Neural cell (in vitro differentiated cells): ENCODE measurements at regions not wholly inside any gene's neighbourhood (a gene's known extent, or its start where the extent isn't known, plus 50 kb on each side); places are given as distances from the start of the nearest gene placed in this dataset.

Experiments used
- H2AFZ ChIP-seq: fragments of 200-600, 300-800 bp; sonication (generic), shearing (Covaris generic); 2 replicates; pipeline ENCODE4 v1.6.0; 2014; ENCODE audit warnings: low read depth, mild to moderate bottlenecking, antibody characterized with exemption, low read length, moderate library complexity
- H3F3A ChIP-seq: fragments of 200-600 bp; shearing (Covaris generic); 2 replicates; pipeline ENCODE4 v1.6.1; 2016; ENCODE audit warnings: mild to moderate bottlenecking, moderate library complexity, mixed read lengths, antibody characterized with exemption, low read length; ENCODE audit not compliant: insufficient read depth, poor library complexity, severe bottlenecking
- H3K27ac ChIP-seq: fragments of 200-600, 300-800 bp; sonication (generic), shearing (Covaris generic); 2 replicates; pipeline ENCODE4 v1.5.1; 2014; ENCODE audit warnings: mild to moderate bottlenecking, low read length, moderate library complexity
- H3K27me3 ChIP-seq: fragments of 300-800, 200-600 bp; sonication (generic), shearing (Covaris generic); 2 replicates; pipeline ENCODE4 v1.6.0; 2014; ENCODE audit warnings: mild to moderate bottlenecking, low read depth, low read length, moderate library complexity; ENCODE audit not compliant: insufficient read depth
- H3K36me3 ChIP-seq: fragments of 300-800, 200-600 bp; sonication (generic), shearing (Covaris generic); 2 replicates; pipeline ENCODE4 v1.5.1; 2014; ENCODE audit warnings: mild to moderate bottlenecking, antibody characterized with exemption, low read length, moderate library complexity; ENCODE audit not compliant: insufficient read depth
- H3K4me2 ChIP-seq: fragments of 300-800, 200-600 bp; sonication (generic), shearing (Covaris generic); 2 replicates; pipeline ENCODE4 v1.6.0; 2014; ENCODE audit warnings: mild to moderate bottlenecking, low read length
- H3K4me3 ChIP-seq: fragments of 300-800, 200-600 bp; sonication (generic), shearing (Covaris generic); 2 replicates; pipeline ENCODE4 v1.5.1; 2014; ENCODE audit warnings: mild to moderate bottlenecking, low read length, moderate library complexity
- H3K79me2 ChIP-seq: fragments of 200-600 bp; shearing (Covaris generic); replicated peaks from 2 replicates; pipeline ENCODE4 v1.6.0; 2014; ENCODE audit warnings: mild to moderate bottlenecking, low read length, moderate library complexity; ENCODE audit not compliant: insufficient read depth
- H3K9ac ChIP-seq: fragments of 300-800, 200-600 bp; sonication (generic), shearing (Covaris generic); 2 replicates; pipeline ENCODE4 v1.6.1; 2016; ENCODE audit warnings: mild to moderate bottlenecking, low read length, mixed read lengths
- H3K9me2 ChIP-seq: fragments of 200-600 bp; shearing (Covaris generic); 2 replicates; pipeline ENCODE4 v1.6.1; 2016; ENCODE audit warnings: mild to moderate bottlenecking, low read length, mixed read lengths; ENCODE audit not compliant: insufficient read depth
- H3K9me3 ChIP-seq: fragments of 200-600, 300-800 bp; sonication (generic), shearing (Covaris generic); 2 replicates; pipeline ENCODE4 v1.6.1; 2016; ENCODE audit warnings: mild to moderate bottlenecking, mixed run types, low read length, moderate library complexity, mixed read lengths
- H4K20me1 ChIP-seq: fragments of 200-600 bp; shearing (Covaris generic); 2 replicates; pipeline ENCODE4 v1.6.1; 2016; ENCODE audit warnings: mild to moderate bottlenecking, mixed run types; ENCODE audit not compliant: insufficient read depth
- CTCF ChIP-seq: fragments of 450-650 bp; IDR thresholded peaks from 2 replicates; pipeline ENCODE4 v1.5.1; 2014; ENCODE audit warnings: antibody characterized with exemption, mild to moderate bottlenecking, moderate library complexity; ENCODE audit not compliant: poor library complexity, severe bottlenecking
- EP300 ChIP-seq: fragments of 450-650 bp; conservative IDR thresholded peaks from 2 replicates; pipeline ENCODE4 v1.6.1; 2014; ENCODE audit warnings: antibody characterized with exemption, mild to moderate bottlenecking, moderate library complexity; ENCODE audit not compliant: poor library complexity, severe bottlenecking
- EZH2 ChIP-seq: fragments of 200-600, 300-800 bp; shearing (Covaris generic), sonication (generic); IDR thresholded peaks from 2 replicates; pipeline ENCODE4 v1.6.1; 2014; ENCODE audit warnings: antibody characterized with exemption, low read length, borderline replicate concordance, mild to moderate bottlenecking; ENCODE audit not compliant: insufficient read depth, poor library complexity, severe bottlenecking
- MXI1 ChIP-seq: fragments of 450-650 bp; conservative IDR thresholded peaks from 2 replicates; pipeline ENCODE4 v1.6.1; 2014; ENCODE audit warnings: antibody characterized with exemption, mild to moderate bottlenecking; ENCODE audit not compliant: poor library complexity, severe bottlenecking
- POLR2AphosphoS5 ChIP-seq: IDR thresholded peaks from 2 replicates; pipeline ENCODE4 v1.6.1; 2012
- RAD21 ChIP-seq: fragments of 450-650 bp; conservative IDR thresholded peaks from 2 replicates; pipeline ENCODE4 v1.6.1; 2014; ENCODE audit warnings: antibody characterized with exemption, mild to moderate bottlenecking, moderate library complexity
- REST ChIP-seq: IDR thresholded peaks from 2 replicates; pipeline ENCODE4 v1.6.1; 2012; ENCODE audit warnings: borderline replicate concordance
- SMC3 ChIP-seq: fragments of 450-650 bp; conservative IDR thresholded peaks from 2 replicates; pipeline ENCODE4 v1.6.1; 2014; ENCODE audit warnings: antibody characterized with exemption, mild to moderate bottlenecking, moderate library complexity; ENCODE audit not compliant: poor library complexity
- TAF1 ChIP-seq: IDR thresholded peaks from 2 replicates; pipeline ENCODE4 v1.6.1; 2012; ENCODE audit warnings: low read depth

- Histone ChIP-seq H2AFZ (no peak overlapping the region), H3F3A (no peaks in the 10 kb centered on the region), H3K4me2 (no peak overlapping the region), H3K27me3 (no peaks in the 10 kb centered on the region), H3K9me2 (no peaks in the 10 kb centered on the region), H3K79me2 (no peaks in the 10 kb centered on the region), H3K27ac (peak overlapping the region; percentile 59), H3K36me3 (no peaks in the 10 kb centered on the region), H3K9me3 (no peaks in the 10 kb centered on the region), H3K9ac (no peak overlapping the region), H3K4me3 (no peak overlapping the region), H4K20me1 (no peaks in the 10 kb centered on the region)
- TF ChIP-seq CTCF (no peak), EP300 (no peak), POLR2AphosphoS5 (peak; percentile 77), MXI1 (no peak), RAD21 (no peak), SMC3 (no peak), EZH2 (no peak), REST (peak; percentile 27), TAF1 (no peak)
Observed at GRCh38 chr2:106606652-106607051, 119.5 kb downstream of the CD8B2 start.

- no peaks in the 10 kb centered on the region for H3K27me3 ChIP-seq
- H2AFZ ChIP-seq = no peak overlapping the region
- no peaks in the 10 kb centered on the region for H3F3A ChIP-seq
- H4K20me1 ChIP-seq = no peaks in the 10 kb centered on the region
- no peaks in the 10 kb centered on the region for H3K9me2 ChIP-seq
- H3K4me3 ChIP-seq = no peak overlapping the region
- no peak overlapping the region for H3K9ac ChIP-seq
- H3K36me3 ChIP-seq = no peaks in the 10 kb centered on the region
- no peak for TF ChIP-seq EZH2
- no peak for TF ChIP-seq REST
- TF ChIP-seq RAD21 = no peak
- no peak for TF ChIP-seq MXI1
- no peak for TF ChIP-seq SMC3
- no peak for TF ChIP-seq EP300
- no peak for TF ChIP-seq CTCF
- TF ChIP-seq POLR2AphosphoS5 = no peak
- no peak for TF ChIP-seq TAF1
- H3K79me2 ChIP-seq = no peaks in the 10 kb centered on the region
- no peaks in the 10 kb centered on the region for H3K9me3 ChIP-seq
- peak overlapping the region; percentile 59 for H3K27ac ChIP-seq
- no peak overlapping the region for H3K4me2 ChIP-seq
Observed at GRCh38 chr2:106607371-106607770, 120.2 kb downstream of the CD8B2 start.
